ENCODE measurements at regions not wholly inside any gene's neighbourhood (a gene's known extent, or its start where the extent isn't known, plus 50 kb on each side); places are given as distances from the start of the nearest gene placed in this dataset.
A peak's percentile ranks its signal among the peaks of the same experiment; 100 is the strongest.
"Not testable (repeated sequence)": the region's sequence is repeated elsewhere in the genome, so short reads cannot be mapped to it uniquely, and the experiment has no call there.

DNA sequence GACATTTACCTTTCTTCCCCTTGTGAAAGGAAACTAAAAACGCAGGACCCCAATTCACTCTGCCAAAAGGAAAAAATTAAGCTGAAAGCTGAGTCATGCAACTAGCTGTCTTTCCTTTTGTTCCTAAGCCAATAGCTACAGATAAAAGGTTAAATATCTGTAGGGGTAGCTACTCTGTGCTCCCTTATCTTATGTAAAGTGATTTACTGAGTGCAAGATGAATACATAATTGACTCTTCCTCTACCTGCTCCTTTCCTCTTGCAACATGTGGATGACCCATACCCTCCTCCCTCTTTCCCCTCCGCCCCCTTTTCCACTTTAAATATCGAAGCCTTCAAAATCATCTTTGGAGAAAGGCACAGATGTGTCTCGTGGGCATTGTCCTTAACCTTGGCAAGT, 68.0 kb upstream of the ZNF157 start:
- DNase-seq (ENCODE audit: low read depth), result no peak

DNA sequence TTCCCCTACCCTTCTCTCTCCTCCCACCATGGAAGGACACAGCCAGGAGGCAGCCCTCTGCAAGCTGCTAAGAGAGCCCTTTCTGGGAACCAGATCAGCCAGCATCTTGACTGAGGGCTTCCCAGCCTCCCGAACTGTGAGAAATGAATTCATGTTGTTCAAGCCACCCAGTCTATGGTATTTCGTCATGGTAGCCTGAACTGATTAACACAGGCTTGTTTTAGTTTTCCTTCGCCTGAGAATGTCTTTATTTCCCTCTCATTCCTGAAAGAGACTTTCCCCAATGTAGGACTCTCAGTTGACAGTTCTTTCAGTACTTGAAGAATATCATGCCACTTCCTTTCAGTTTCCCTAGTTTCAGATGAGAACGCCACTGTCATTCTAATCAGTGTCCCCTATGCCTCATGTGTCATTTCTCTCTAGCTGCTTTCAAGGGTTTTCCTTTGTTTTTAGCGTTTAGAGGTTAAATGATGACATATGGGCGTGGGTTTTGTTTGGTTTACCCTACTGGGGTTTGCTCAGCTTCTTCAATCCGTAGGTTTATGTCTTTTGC, 63.8 kb upstream of the ZNF157 start:
- not testable (repeated sequence) for DNase-seq (ENCODE audit: low read depth)

DNA sequence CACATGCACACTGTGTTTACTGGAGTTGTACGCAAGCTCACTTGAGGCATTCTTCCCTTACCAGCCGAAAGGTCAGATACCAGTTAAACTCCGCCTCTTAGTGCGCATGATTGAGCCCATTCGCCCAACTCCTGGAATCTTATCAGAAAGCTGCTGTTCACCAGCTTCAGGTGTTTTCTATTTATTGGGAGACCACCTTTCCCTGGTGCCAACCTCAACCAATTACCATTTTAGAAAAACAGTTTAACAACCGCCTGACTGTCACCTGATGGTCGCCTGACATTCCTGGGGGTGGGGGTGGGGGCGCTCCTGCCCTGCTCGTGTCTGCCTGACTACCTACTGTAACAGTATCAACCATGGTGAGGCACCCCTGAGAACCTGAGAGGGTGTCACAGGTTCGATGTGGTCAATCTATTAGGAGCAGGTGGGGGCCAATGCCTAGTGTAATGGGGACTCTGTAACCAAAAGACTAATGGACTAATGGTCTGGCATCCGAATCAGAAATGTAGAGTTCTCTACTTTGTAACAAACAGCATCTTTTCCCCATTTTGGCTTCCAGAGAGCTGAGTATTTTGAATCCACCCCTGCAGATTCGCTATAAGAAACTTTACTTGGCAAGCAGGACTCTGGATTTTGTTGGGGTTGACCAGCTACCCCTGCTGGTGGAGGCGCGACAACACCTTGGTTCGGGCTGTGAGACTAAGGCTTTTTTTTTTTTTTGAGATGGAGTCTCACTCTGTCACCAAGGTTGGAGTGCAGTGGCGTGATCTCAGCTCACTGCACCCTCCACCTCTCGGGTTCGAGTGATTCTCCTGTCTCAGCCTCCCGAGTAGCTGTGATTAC, 58.2 kb upstream of the ZNF157 start:
- peak; percentile 61 for DNase-seq (ENCODE audit: low read depth)

DNA sequence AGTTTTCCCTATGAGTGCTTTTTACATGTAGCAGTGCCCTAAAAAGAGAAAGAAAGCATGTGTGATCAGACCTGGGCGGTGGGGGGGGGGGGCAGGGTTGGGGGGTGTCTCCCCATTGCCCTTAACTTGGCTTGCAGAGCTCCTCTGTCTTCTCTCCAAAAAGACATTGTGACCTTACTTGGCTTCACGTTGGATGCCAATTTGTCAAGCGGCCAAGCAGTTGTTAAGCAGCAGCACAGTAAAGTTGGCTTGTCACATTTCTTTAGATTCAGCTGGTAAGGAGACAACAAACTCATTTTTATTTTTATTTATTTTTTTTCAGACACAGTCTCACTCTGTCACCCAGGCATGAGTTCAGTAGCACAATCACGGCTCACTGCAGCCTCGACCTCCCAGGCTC, 57.3 kb upstream of the ZNF157 start:
- DNase-seq (ENCODE audit: low read depth), result no peak

DNA sequence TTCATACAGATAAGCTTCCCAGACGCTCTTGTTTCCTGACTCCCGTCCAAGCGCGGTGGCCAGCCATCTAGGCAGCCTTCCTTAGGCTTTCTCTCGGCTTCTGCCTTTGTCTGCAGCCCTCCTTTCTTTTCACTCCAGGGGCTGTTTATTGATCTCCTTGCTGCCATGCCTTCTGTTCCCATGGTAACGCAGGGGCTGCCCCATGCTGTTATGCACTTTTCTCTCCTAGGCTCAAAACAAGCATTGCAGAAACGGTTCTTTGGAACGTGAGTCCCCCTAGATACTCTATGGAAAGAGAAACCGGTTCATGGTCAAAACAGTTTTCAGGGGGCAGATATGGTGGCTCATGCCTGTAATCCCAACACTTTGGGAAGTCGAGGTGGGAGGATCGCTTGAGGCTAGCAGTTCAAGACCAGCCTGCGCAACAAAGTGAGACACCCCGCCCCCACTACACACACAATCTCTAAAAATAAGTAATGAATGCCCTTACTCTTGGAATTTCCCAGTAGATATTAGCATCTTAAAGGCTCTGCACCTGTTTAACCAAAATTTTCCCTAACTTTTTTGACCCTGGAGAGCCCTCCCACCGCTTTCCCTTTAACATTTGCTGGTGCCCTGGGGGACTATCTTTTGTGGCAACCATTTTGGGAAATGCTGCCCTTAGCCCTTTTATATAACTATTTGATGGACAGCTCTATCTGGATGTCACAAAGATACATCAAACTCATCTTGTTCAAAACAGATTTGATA, 53.9 kb upstream of the ZNF157 start:
- DNase-seq (ENCODE audit: low read depth), result no peak

Measured in fibroblast of gingiva (primary cell).